D721Med (cell line): ENCODE measurements at regions not wholly inside any gene's neighbourhood (a gene's known extent, or its start where the extent isn't known, plus 50 kb on each side); places are given as distances from the start of the nearest gene placed in this dataset.

Experiments used
- DNase-seq: peaks from one replicate; pipeline ENCODE4 v3.0.0; 2011; ENCODE audit warnings: low spot score; ENCODE audit not compliant: insufficient read length
- FAIRE-seq: peaks from 2 replicates; lab custom pipeline; 2011; peaks lifted over from hg19 to GRCh38; lab: Jason Lieb, UNC
- TF ChIP-seq, protein P1 (sequence below): IDR thresholded peaks from 2 replicates; pipeline ENCODE4 v1.5.1; 2012; ENCODE audit warnings: mild to moderate bottlenecking, control low read depth; ENCODE audit not compliant: insufficient read depth; ENCODE audit errors: missing control alignments

GRCh38 chr1:22228505-22228911 is 85.6 kb upstream of the WNT4 start:
- TF ChIP-seq, protein P1, sequence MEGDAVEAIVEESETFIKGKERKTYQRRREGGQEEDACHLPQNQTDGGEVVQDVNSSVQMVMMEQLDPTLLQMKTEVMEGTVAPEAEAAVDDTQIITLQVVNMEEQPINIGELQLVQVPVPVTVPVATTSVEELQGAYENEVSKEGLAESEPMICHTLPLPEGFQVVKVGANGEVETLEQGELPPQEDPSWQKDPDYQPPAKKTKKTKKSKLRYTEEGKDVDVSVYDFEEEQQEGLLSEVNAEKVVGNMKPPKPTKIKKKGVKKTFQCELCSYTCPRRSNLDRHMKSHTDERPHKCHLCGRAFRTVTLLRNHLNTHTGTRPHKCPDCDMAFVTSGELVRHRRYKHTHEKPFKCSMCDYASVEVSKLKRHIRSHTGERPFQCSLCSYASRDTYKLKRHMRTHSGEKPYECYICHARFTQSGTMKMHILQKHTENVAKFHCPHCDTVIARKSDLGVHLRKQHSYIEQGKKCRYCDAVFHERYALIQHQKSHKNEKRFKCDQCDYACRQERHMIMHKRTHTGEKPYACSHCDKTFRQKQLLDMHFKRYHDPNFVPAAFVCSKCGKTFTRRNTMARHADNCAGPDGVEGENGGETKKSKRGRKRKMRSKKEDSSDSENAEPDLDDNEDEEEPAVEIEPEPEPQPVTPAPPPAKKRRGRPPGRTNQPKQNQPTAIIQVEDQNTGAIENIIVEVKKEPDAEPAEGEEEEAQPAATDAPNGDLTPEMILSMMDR: no peak
- no peak for DNase-seq
- FAIRE-seq: no peak

DNA sequence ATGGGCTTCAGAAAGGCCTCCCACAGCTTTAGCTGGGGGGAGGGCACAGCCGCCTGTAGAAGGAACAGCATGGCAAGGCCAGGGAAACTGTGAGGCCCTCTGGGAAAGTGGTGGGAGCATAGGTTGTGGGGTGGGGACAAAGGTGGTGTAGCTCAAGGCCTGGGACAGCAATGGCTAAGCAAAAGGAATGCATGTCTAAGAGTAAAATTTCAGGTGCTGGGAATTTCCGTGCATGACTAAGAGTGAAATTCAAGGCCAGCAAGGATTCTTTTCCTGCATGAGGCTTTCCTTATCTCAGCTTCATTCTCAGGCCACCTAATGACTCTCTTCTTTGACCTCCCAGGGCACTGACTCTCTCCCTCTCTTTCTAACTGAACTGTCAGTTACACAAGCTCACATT is 86.5 kb upstream of the WNT4 start:
- FAIRE-seq (no peak), DNase-seq (no peak)
- TF ChIP-seq, protein P1: no peak

DNA sequence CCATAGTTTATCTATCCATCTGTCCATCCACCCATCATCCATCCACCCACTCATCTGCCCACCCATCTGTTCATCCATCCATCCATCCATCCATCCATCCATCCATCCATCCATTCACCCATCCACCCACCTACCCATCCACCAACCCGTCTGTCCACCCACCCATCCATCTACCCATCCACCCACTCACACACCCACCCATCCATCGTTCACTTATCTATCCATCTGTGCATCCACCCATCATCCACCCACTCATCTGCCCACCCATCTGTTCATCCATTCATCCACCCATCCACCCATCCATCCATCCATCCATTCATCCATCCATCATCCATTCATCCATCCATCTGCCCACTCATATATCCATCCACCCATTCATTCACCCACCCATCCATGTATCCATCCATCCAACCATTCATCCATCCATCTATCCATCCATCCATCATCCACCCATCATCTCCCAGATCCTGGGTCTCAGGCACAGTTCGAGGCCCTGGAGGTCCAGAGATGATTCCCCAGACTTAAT is 88.2 kb upstream of the WNT4 start:
- TF ChIP-seq, protein P1: no peak
- DNase-seq: no peak
- FAIRE-seq: no peak

GRCh38 chr1:22231995-22232690 is 89.2 kb upstream of the WNT4 start:
- TF ChIP-seq, protein P1: no peak
- DNase-seq (no peak), FAIRE-seq (no peak)

DNA sequence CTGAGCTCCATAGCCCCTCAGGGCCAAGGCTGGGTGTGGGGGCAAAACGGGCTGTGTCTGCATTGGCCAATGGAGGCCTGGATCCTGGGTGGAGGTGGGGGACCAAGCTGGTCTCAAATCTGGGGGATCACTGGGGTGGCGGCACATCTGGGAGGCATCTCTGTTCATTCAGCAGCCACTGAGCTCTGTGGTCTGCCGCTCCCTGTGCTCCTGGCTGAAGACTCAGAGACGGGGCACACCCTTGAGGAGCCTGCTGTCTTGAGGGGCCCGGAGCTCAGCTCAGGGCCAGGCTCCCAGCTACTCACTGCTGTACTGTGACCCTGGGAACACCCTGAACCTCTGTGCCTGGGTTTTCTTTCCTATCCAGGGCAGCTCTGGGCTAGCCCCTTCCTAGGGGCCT is 90.3 kb upstream of the WNT4 start:
- FAIRE-seq (no peak), DNase-seq (no peak)
- TF ChIP-seq, protein P1: no peak

- TF ChIP-seq, protein P1: no peak
- no peak for DNase-seq
- no peak for FAIRE-seq
These were observed 91.7 kb upstream of the WNT4 start for GRCh38 chr1:22234476-22235030.

GRCh38 chr1:22236166-22236565 is 93.3 kb upstream of the WNT4 start:
- FAIRE-seq: no peak
- no peak for DNase-seq
- TF ChIP-seq, protein P1: no peak
